Esophagus squamous epithelium (tissue), 5 donors: ENCODE measurements at regions not wholly inside any gene's neighbourhood (a gene's known extent, or its start where the extent isn't known, plus 50 kb on each side); places are given as distances from the start of the nearest gene placed in this dataset.
"Not testable (repeated sequence)": the region's sequence is repeated elsewhere in the genome, so short reads cannot be mapped to it uniquely, and the experiment has no call there.

Source experiments
- DNase-seq: peaks from one replicate; lab custom pipeline; 2025; lab: John Stamatoyannopoulos, UW
- H3K27ac ChIP-seq, 4 donors: fragments of 200-600 bp; sonication (generic); one replicate each; pipeline ENCODE4 v1.5.1; 2016 to 2019; ENCODE audit warnings: mild to moderate bottlenecking in 1 of 4
- H3K27me3 ChIP-seq, 4 donors: fragments of 200-600 bp; sonication (generic); 1 replicate in 3 of 4; 2 replicates in 1 of 4; pipeline versions ENCODE4 v1.5.1 to v1.6.0; 2017 to 2021; ENCODE audit warnings: antibody characterized with exemption in 1 of 4
- H3K36me3 ChIP-seq, 3 donors: fragments of 200-600 bp; sonication (generic); one replicate each; pipeline ENCODE4 v1.5.1; 2016 to 2019
- H3K4me1 ChIP-seq, 3 donors: fragments of 200-600 bp; sonication (generic); one replicate each; pipeline ENCODE4 v1.5.1; 2017 to 2019
- H3K4me3 ChIP-seq, 4 donors: fragments of 200-600 bp; sonication (generic); 1 replicate in 3 of 4; 2 replicates in 1 of 4; pipeline ENCODE4 v1.5.1; 2016 to 2019; ENCODE audit warnings: mild to moderate bottlenecking in 2 of 4, moderate library complexity in 1 of 4
- H3K9me3 ChIP-seq, 3 donors: fragments of 200-600 bp; sonication (generic); one replicate each; pipeline ENCODE4 v1.5.1; 2016 to 2019
- POLR2A ChIP-seq, 4 donors: fragments of 450-650 bp; IDR thresholded peaks; one replicate each; pipeline ENCODE4 v1.6.1; 2017; ENCODE audit warnings: antibody characterized with exemption in 4 of 4, mild to moderate bottlenecking in 4 of 4, moderate library complexity in 3 of 4
- WGBS, 2 donors: methylation state at CpG; one replicate each; pipeline ENCODE4 v1.1.5; 2018; 5-methylcytosine and 5-hydroxymethylcytosine counted together
- intact Hi-C: fragments of 100-400 bp; cut with DNase I; formaldehyde crosslinking; loops from one replicate; pipeline ENCODE4 v1.15.0; 2022
- TF ChIP-seq, protein P1 (sequence below), 6 experiments: fragments of 450-650 bp in 4 of 6; fragments of 200-600 bp in 2 of 6; sonication (generic) in 2 of 6; IDR thresholded peaks; one replicate each; pipeline ENCODE4 v1.5.1; 2016 to 2019; ENCODE audit warnings: antibody characterized with exemption in 6 of 6, mild to moderate bottlenecking in 4 of 6, moderate library complexity in 4 of 6
- donor health status: DM: yes; HTN: yes; CAD: no.

GRCh38 chr6:30816791-30817739 lies 67.3 kb upstream of the DDR1 start:
- intact Hi-C loops: no loop called here
- no peak for DNase-seq
- Histone ChIP-seq H3K27me3 (no peaks in the 10 kb centered on the region), H3K27ac (peak overlapping the region; percentile 73 to 92 (median 84)), H3K4me1 (peaks cover 40 to 73% (median 45%) of the 10 kb centered on the region in 3 donors), H3K9me3 (no peaks in the 10 kb centered on the region), H3K36me3 (no peaks in the 10 kb centered on the region), H3K4me3 (no peak overlapping the region)
- WGBS, 2 donors: 82 to 84% methylated on average over 6 to 7 of the region's 9 CpGs
- TF ChIP-seq, protein P1, sequence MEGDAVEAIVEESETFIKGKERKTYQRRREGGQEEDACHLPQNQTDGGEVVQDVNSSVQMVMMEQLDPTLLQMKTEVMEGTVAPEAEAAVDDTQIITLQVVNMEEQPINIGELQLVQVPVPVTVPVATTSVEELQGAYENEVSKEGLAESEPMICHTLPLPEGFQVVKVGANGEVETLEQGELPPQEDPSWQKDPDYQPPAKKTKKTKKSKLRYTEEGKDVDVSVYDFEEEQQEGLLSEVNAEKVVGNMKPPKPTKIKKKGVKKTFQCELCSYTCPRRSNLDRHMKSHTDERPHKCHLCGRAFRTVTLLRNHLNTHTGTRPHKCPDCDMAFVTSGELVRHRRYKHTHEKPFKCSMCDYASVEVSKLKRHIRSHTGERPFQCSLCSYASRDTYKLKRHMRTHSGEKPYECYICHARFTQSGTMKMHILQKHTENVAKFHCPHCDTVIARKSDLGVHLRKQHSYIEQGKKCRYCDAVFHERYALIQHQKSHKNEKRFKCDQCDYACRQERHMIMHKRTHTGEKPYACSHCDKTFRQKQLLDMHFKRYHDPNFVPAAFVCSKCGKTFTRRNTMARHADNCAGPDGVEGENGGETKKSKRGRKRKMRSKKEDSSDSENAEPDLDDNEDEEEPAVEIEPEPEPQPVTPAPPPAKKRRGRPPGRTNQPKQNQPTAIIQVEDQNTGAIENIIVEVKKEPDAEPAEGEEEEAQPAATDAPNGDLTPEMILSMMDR (IDR thresholded peaks at IDR 0.05): no peak
- TF ChIP-seq POLR2A (IDR thresholded peaks at IDR 0.05): no peak

- peaks cover 32 to 73% (median 38%) of the 10 kb centered on the region in 3 donors for H3K4me1 ChIP-seq
- intact Hi-C loops, H3K27ac ChIP-seq, H3K4me3 ChIP-seq, H3K27me3 ChIP-seq, H3K36me3 ChIP-seq, DNase-seq, H3K9me3 ChIP-seq: not testable (repeated sequence)
- no CpG with 5 or more reads among the region's 34 CpGs for WGBS, 2 donors
These were observed 68.0 kb upstream of the DDR1 start for GRCh38 chr6:30816296-30816695.

DNA sequence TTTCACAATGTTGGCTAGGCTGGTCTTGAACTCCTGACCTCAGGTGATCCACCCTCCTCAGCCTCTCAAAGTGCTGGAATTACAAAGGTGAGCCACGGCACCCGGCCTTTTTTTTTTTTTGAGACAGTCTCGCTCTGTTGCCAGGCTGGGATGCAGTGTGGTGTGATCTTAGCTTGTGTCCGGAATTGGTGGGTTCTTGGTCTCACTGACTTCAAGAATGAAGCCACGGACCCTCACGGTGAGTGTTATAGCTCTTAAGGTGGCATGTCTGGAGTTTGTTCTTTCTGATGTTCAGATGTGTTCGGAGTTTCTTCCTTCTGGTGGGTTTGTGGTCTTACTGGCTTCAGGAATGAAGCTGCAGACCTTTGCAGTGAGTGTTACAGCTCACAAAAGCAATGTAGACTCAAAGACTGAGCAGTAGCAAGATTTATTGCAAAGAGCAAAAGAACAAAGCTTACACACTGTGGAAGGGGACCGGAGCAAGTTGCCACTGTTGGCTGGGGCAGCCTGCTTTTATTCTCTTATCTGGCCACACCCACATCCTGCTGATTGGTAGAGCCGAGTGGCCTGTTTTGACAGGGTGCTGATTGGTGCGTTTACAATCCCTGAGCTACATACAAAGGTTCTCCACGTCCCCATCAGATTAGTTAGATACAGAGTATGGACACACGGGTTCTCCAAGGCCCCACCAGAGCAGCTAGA lies 69.1 kb upstream of the DDR1 start:
- H3K27ac ChIP-seq, H3K9me3 ChIP-seq, H3K4me3 ChIP-seq, DNase-seq, H3K27me3 ChIP-seq, intact Hi-C loops, H3K36me3 ChIP-seq: not testable (repeated sequence)
- peak in 1 of 4 donors; percentile 9 for TF ChIP-seq POLR2A (IDR thresholded peaks at IDR 0.05)
- WGBS, 2 donors: 74 to 78% methylated on average over 5 to 10 of the region's 12 CpGs
- peaks cover 28 to 73% (median 28%) of the 10 kb centered on the region in 3 donors for H3K4me1 ChIP-seq

GRCh38 chr6:30814146-30815040 lies 69.9 kb upstream of the DDR1 start:
- Histone ChIP-seq H3K9me3 (no peaks in the 10 kb centered on the region), H3K36me3 (no peaks in the 10 kb centered on the region), H3K27ac (peak overlapping the region in 3 of 4 donors; percentile 10 to 34 (median 26)), H3K4me3 (no peak overlapping the region), H3K4me1 (peaks cover 20 to 65% (median 20%) of the 10 kb centered on the region in 3 donors), H3K27me3 (no peaks in the 10 kb centered on the region)
- 44 to 47% methylated on average over 10 to 11 of the region's 11 CpGs for WGBS, 2 donors
- TF ChIP-seq, protein P1 (IDR thresholded peaks at IDR 0.05): no peak
- TF ChIP-seq POLR2A (IDR thresholded peaks at IDR 0.05): no peak
- intact Hi-C loops: no loop called here
- DNase-seq: no peak

DNA sequence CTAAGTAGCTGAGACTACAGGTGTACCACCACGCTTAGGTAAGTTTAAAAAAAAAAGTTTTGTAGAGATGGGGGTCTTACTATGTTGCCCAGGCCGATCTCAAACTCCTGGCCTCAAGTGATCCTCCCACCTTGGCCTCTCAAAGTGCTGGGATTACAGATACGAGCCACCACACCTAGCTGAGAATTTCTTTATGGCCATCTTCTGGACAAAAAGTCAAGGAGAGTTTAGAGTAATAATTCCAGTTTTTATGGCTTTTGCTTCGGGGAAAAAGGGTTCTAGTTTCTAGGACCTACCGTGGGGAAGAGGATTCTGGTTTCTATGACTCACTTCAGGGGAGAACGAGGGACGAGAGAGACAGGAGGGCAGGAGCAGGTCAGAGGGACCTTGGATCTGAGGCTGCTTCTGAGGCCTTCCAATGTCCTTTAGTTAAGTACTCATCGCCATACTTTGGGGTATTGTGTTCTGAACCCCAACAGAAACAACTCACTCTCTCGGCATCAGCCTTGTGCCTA lies 69.3 kb upstream of the IER3 start:
- Histone ChIP-seq H3K4me3 (no peak overlapping the region), H3K27me3 (no peaks in the 10 kb centered on the region), H3K36me3 (no peaks in the 10 kb centered on the region), H3K27ac (peak overlapping the region in 3 of 4 donors; percentile 10 to 34 (median 26)), H3K4me1 (peaks cover 14 to 58% (median 14%) of the 10 kb centered on the region in 3 donors), H3K9me3 (no peaks in the 10 kb centered on the region)
- WGBS, 2 donors: 69 to 70% methylated on average over 8 to 9 of the region's 9 CpGs
- intact Hi-C loops: no loop called here
- no peak for DNase-seq
- no peak for TF ChIP-seq POLR2A (IDR thresholded peaks at IDR 0.05)
- TF ChIP-seq, protein P1 (IDR thresholded peaks at IDR 0.05): no peak
